ENCODE measurements at regions not wholly inside any gene's neighbourhood (a gene's known extent, or its start where the extent isn't known, plus 50 kb on each side); places are given as distances from the start of the nearest gene placed in this dataset.

DNA sequence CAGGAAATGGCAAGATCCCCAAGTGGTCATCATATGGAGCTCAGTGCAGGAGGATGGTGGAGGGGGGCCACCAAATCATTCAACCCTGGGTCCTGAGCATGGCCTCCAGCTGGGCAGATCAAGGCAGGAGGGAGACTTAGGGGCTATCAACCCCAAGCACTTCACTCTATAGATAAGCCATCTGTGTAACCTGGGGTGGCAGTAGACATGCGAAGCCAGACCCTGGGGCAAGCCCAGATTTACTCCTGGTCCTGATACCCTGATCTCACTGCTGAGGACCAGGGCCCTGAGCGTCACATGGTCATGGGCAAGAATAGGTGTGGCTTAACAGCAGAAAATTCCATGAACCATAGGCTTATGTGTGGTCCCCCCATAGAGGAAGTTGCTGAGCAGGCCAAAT is 173.0 kb upstream of the ADCY1 start:
- Histone ChIP-seq H3K36me3 (ENCODE audit: control insufficient read depth in 1 of 2, insufficient read depth in 2 of 2, low read length in 2 of 2) (no peaks in the 10 kb centered on the region), H2AFZ (ENCODE audit: low read depth, low read length, poor library complexity, severe bottlenecking) (no peak overlapping the region), H3K4me2 (ENCODE audit: low read length) (no peak overlapping the region), H3K4me1 (ENCODE audit: control insufficient read depth in 1 of 2, insufficient read depth in 2 of 2, low read length in 2 of 2) (no peaks in the 10 kb centered on the region), H3K27ac (ENCODE audit: low read depth, low read length) (no peak overlapping the region), H3K27me3 (ENCODE audit: insufficient read depth, low read length) (peaks cover 15% of the 10 kb centered on the region; the same call in 1 of the 2 replicates), H3K9ac (ENCODE audit: low read length) (no peak overlapping the region), H4K20me1 (ENCODE audit: insufficient read depth) (no peaks in the 10 kb centered on the region), H3K4me3 (replicated peaks in 1 of 2; ENCODE audit: low read depth in 1 of 2, low read length in 2 of 2) (no peak overlapping the region), H3K79me2 (ENCODE audit: insufficient read depth, low read length) (no peaks in the 10 kb centered on the region), H3K9me3 (ENCODE audit: control insufficient read depth in 1 of 2, insufficient read depth in 1 of 2, low read depth in 1 of 2, low read length in 2 of 2) (no peaks in the 10 kb centered on the region), H3K9me2 (ENCODE audit: insufficient read depth) (no peaks in the 10 kb centered on the region)
- BruUV-seq (replicated peaks) = no TSS peak
- ChIA-PET CTCF (no interaction called here), RAD21 (ENCODE audit: low non-redundant PET in 1 of 2, low total read pairs in 2 of 2, uncharacterized antibody in 2 of 2, unreplicated experiment in 2 of 2) (no interaction called here), POLR2A (no interaction called here)
- intact Hi-C loops (cut with micrococcal nuclease) = no loop called here
- DNase-seq (ENCODE audit: low read depth, low spot score) (no peak), ATAC-seq (no peak)
- TF ChIP-seq CEBPB (IDR thresholded peaks at IDR 0.05; ENCODE audit: low read depth) (no peak), SP1 (IDR thresholded peaks at IDR 0.05; ENCODE audit: low read depth) (no peak), SIN3A (IDR thresholded peaks at IDR 0.05; ENCODE audit: low read depth) (no peak), CBX3 (IDR thresholded peaks at IDR 0.05; ENCODE audit: low read depth) (no peak), EZH2phosphoT487 (IDR thresholded peaks at IDR 0.05; ENCODE audit: borderline replicate concordance) (no peak), YY1 (IDR thresholded peaks at IDR 0.05; ENCODE audit: extremely low read depth, insufficient replicate concordance, low read depth, low read length) (no peak), ZFX (IDR thresholded peaks at IDR 0.05) (no peak), POLR2A (IDR thresholded peaks at IDR 0.05; ENCODE audit: borderline replicate concordance, extremely low read depth, insufficient read depth, insufficient read length) (no peak), TCF7L2 (IDR thresholded peaks at IDR 0.05; ENCODE audit: borderline replicate concordance, extremely low read depth, insufficient read depth, insufficient read length) (no peak), POLR2AphosphoS5 (IDR thresholded peaks at IDR 0.05; ENCODE audit: low read depth, low read length) (no peak), RAD21 (IDR thresholded peaks at IDR 0.05; ENCODE audit: low read depth) (no peak)
- TF ChIP-seq, protein P1, sequence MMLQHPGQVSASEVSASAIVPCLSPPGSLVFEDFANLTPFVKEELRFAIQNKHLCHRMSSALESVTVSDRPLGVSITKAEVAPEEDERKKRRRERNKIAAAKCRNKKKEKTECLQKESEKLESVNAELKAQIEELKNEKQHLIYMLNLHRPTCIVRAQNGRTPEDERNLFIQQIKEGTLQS (IDR thresholded peaks at IDR 0.05) = no peak
- TF ChIP-seq, protein P2, sequence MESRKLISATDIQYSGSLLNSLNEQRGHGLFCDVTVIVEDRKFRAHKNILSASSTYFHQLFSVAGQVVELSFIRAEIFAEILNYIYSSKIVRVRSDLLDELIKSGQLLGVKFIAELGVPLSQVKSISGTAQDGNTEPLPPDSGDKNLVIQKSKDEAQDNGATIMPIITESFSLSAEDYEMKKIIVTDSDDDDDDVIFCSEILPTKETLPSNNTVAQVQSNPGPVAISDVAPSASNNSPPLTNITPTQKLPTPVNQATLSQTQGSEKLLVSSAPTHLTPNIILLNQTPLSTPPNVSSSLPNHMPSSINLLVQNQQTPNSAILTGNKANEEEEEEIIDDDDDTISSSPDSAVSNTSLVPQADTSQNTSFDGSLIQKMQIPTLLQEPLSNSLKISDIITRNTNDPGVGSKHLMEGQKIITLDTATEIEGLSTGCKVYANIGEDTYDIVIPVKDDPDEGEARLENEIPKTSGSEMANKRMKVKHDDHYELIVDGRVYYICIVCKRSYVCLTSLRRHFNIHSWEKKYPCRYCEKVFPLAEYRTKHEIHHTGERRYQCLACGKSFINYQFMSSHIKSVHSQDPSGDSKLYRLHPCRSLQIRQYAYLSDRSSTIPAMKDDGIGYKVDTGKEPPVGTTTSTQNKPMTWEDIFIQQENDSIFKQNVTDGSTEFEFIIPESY (IDR thresholded peaks at IDR 0.05; ENCODE audit: extremely low read depth, insufficient replicate concordance, low read length) = no peak
- TF ChIP-seq, protein P3, sequence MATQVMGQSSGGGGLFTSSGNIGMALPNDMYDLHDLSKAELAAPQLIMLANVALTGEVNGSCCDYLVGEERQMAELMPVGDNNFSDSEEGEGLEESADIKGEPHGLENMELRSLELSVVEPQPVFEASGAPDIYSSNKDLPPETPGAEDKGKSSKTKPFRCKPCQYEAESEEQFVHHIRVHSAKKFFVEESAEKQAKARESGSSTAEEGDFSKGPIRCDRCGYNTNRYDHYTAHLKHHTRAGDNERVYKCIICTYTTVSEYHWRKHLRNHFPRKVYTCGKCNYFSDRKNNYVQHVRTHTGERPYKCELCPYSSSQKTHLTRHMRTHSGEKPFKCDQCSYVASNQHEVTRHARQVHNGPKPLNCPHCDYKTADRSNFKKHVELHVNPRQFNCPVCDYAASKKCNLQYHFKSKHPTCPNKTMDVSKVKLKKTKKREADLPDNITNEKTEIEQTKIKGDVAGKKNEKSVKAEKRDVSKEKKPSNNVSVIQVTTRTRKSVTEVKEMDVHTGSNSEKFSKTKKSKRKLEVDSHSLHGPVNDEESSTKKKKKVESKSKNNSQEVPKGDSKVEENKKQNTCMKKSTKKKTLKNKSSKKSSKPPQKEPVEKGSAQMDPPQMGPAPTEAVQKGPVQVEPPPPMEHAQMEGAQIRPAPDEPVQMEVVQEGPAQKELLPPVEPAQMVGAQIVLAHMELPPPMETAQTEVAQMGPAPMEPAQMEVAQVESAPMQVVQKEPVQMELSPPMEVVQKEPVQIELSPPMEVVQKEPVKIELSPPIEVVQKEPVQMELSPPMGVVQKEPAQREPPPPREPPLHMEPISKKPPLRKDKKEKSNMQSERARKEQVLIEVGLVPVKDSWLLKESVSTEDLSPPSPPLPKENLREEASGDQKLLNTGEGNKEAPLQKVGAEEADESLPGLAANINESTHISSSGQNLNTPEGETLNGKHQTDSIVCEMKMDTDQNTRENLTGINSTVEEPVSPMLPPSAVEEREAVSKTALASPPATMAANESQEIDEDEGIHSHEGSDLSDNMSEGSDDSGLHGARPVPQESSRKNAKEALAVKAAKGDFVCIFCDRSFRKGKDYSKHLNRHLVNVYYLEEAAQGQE (IDR thresholded peaks at IDR 0.05; ENCODE audit: low read depth) = no peak

All from HCT116 (cell line).